GM12891 (cell line): ENCODE measurements at regions not wholly inside any gene's neighbourhood (a gene's known extent, or its start where the extent isn't known, plus 50 kb on each side); places are given as distances from the start of the nearest gene placed in this dataset.

Experiments
- PAX5 ChIP-seq: IDR thresholded peaks from 2 replicates; pipeline ENCODE4 v1.6.1; 2011; ENCODE audit warnings: low read length, moderate library complexity, mild to moderate bottlenecking; ENCODE audit not compliant: insufficient read depth, severe bottlenecking
- POLR2AphosphoS5 ChIP-seq: IDR thresholded peaks from 2 replicates; pipeline ENCODE4 v1.6.1; 2011; ENCODE audit warnings: low read depth, low read length, control low read depth
- POU2F2 ChIP-seq: IDR thresholded peaks from 2 replicates; pipeline ENCODE4 v1.6.1; 2011; ENCODE audit warnings: low read depth, mild to moderate bottlenecking, control low read depth, low read length, moderate library complexity

DNA sequence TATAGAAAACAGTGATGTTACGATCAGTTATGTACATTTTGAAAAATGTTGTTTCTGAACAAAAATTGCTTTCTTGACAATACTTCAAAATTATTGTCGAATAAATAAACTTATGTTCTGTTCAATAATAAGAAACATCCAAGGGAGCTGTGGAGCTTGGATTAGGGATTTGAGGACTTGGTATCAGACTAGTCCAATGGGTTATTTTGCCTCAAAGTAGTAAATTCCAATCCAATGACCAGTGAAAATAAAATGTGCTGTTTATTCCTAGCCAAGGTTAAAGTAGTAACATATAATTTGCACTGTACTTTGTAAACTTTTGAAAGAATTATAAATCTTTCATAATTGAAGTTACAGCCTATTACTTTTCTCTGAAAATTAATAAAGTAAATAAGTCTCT, 79.1 kb upstream of the IVNS1ABP start:
- no peak for TF ChIP-seq POU2F2
- no peak for TF ChIP-seq POLR2AphosphoS5
- no peak for TF ChIP-seq PAX5
